ENCODE measurements at regions not wholly inside any gene's neighbourhood (a gene's known extent, or its start where the extent isn't known, plus 50 kb on each side); places are given as distances from the start of the nearest gene placed in this dataset.
A peak's percentile ranks its signal among the peaks of the same experiment; 100 is the strongest.

- no peak for DNase-seq (ENCODE audit: low read depth, low spot score)
These were observed 413.1 kb downstream of the PTPRU start for GRCh38 chr1:29649189-29650040.

GRCh38 chr1:29648798-29649188 is 412.5 kb downstream of the PTPRU start:
- DNase-seq (ENCODE audit: low read depth, low spot score), result no peak

- no peak for DNase-seq (ENCODE audit: low read depth, low spot score)
These were observed 411.7 kb downstream of the PTPRU start for GRCh38 chr1:29648026-29648425.

- no peak for DNase-seq (ENCODE audit: low read depth, low spot score)
These were observed 411.3 kb downstream of the PTPRU start for GRCh38 chr1:29647581-29647980.

- no peak for DNase-seq (ENCODE audit: low read depth, low spot score)
These were observed 409.9 kb downstream of the PTPRU start for GRCh38 chr1:29646161-29646775.

GRCh38 chr1:29645586-29645985 is 409.3 kb downstream of the PTPRU start:
- no peak for DNase-seq (ENCODE audit: low read depth, low spot score)

GRCh38 chr1:29644812-29645211 is 408.5 kb downstream of the PTPRU start:
- no peak for DNase-seq (ENCODE audit: low read depth, low spot score)

GRCh38 chr1:29643838-29644440 is 407.6 kb downstream of the PTPRU start:
- no peak for DNase-seq (ENCODE audit: low read depth, low spot score)

GRCh38 chr1:29643281-29643680 is 407.0 kb downstream of the PTPRU start:
- no peak for DNase-seq (ENCODE audit: low read depth, low spot score)

GRCh38 chr1:29642519-29642918 is 406.2 kb downstream of the PTPRU start:
- DNase-seq (ENCODE audit: low read depth, low spot score), result no peak

- no peak for DNase-seq (ENCODE audit: low read depth, low spot score)
These were observed 405.6 kb downstream of the PTPRU start for GRCh38 chr1:29641921-29642320.

GRCh38 chr1:29640428-29640785 is 404.1 kb downstream of the PTPRU start:
- no peak for DNase-seq (ENCODE audit: low read depth, low spot score)

GRCh38 chr1:29639741-29640427 is 403.6 kb downstream of the PTPRU start:
- peak; percentile 93 for DNase-seq (ENCODE audit: low read depth, low spot score)

- DNase-seq (ENCODE audit: low read depth, low spot score), result no peak
These were observed 402.9 kb downstream of the PTPRU start for GRCh38 chr1:29639156-29639736.

- no peak for DNase-seq (ENCODE audit: low read depth, low spot score)
These were observed 402.0 kb downstream of the PTPRU start for GRCh38 chr1:29638281-29638680.

- DNase-seq (ENCODE audit: low read depth, low spot score), result peak; percentile 33
These were observed 400.6 kb downstream of the PTPRU start for GRCh38 chr1:29636936-29637335.

- DNase-seq (ENCODE audit: low read depth, low spot score), result no peak
These were observed 399.4 kb downstream of the PTPRU start for GRCh38 chr1:29635501-29636263.

- DNase-seq (ENCODE audit: low read depth, low spot score), result no peak
These were observed 398.5 kb downstream of the PTPRU start for GRCh38 chr1:29634746-29635335.

GRCh38 chr1:29634324-29634723 is 398.0 kb downstream of the PTPRU start:
- DNase-seq (ENCODE audit: low read depth, low spot score), result no peak

GRCh38 chr1:29633771-29634170 is 397.4 kb downstream of the PTPRU start:
- no peak for DNase-seq (ENCODE audit: low read depth, low spot score)

Measured in astrocyte of the hippocampus (primary cell).